ENCODE measurements at regions not wholly inside any gene's neighbourhood (a gene's known extent, or its start where the extent isn't known, plus 50 kb on each side); places are given as distances from the start of the nearest gene placed in this dataset.

DNA sequence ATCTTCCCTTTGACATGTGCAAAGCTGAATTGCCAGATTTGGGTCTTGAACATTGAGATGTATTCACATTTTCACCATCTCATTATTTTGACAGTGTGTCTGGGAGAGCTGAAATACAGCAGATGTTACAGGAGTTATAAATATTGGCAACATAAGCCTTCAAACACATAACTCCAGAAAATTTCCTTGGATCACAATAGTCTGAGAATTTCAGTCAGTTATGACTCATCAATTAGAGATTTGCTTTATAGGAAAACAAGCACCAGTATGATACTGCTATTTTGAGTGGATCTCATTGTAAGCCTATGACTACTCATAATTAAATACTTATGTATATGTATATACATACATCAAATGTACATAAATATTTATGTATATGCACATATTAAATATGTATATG lies 1171.8 kb downstream of the AMY1C start:
- CTCF ChIA-PET = no interaction called here
- no TSS peak for BruUV-seq (replicated peaks)

GRCh38 chr1:104923075-104923474 lies 1173.4 kb downstream of the AMY1C start:
- H3K36me3 ChIP-seq (ENCODE audit: control insufficient read depth, insufficient read depth, low read length) = no peaks in the 10 kb centered on the region
- H3K4me3 ChIP-seq (ENCODE audit: low read depth, low read length) = no peak overlapping the region
- intact Hi-C loops (cut with micrococcal nuclease; ENCODE audit: unreplicated experiment) = no loop called here
- H3K9me3 ChIP-seq = no peaks in the 10 kb centered on the region
- no peaks in the 10 kb centered on the region for H3K27me3 ChIP-seq (replicated peaks; ENCODE audit: control insufficient read depth, insufficient read depth, low read length)
- POLR2A ChIA-PET = no interaction called here
- BruUV-seq (replicated peaks) = no TSS peak
- Mint-ChIP-seq H3K36me3 (ENCODE audit: insufficient read depth, unreplicated experiment) (no peaks in the 10 kb centered on the region), H3K4me1 (ENCODE audit: low read depth, unreplicated experiment) (no peaks in the 10 kb centered on the region), H3K4me3 (ENCODE audit: unreplicated experiment) (no peak overlapping the region), H3K27me3 (ENCODE audit: insufficient read depth, unreplicated experiment) (no peaks in the 10 kb centered on the region), H3K27ac (ENCODE audit: unreplicated experiment) (no peak overlapping the region), H3K9me3 (ENCODE audit: unreplicated experiment) (no peaks in the 10 kb centered on the region)
- CTCF ChIA-PET = no interaction called here
- TF ChIP-seq, protein P1, sequence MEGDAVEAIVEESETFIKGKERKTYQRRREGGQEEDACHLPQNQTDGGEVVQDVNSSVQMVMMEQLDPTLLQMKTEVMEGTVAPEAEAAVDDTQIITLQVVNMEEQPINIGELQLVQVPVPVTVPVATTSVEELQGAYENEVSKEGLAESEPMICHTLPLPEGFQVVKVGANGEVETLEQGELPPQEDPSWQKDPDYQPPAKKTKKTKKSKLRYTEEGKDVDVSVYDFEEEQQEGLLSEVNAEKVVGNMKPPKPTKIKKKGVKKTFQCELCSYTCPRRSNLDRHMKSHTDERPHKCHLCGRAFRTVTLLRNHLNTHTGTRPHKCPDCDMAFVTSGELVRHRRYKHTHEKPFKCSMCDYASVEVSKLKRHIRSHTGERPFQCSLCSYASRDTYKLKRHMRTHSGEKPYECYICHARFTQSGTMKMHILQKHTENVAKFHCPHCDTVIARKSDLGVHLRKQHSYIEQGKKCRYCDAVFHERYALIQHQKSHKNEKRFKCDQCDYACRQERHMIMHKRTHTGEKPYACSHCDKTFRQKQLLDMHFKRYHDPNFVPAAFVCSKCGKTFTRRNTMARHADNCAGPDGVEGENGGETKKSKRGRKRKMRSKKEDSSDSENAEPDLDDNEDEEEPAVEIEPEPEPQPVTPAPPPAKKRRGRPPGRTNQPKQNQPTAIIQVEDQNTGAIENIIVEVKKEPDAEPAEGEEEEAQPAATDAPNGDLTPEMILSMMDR (IDR thresholded peaks at IDR 0.05; ENCODE audit: insufficient read depth in 1 of 2, low read depth in 1 of 2, low read length in 1 of 2, severe bottlenecking in 1 of 2, unreplicated experiment in 1 of 2) = no peak
- H3K4me1 ChIP-seq = no peaks in the 10 kb centered on the region
- no peak for DNase-seq

More for the DNA sequence above, 1171.8 kb downstream of the AMY1C start:
- DNase-seq = no peak
- Histone ChIP-seq H3K27me3 (replicated peaks; ENCODE audit: control insufficient read depth, insufficient read depth, low read length) (no peaks in the 10 kb centered on the region), H3K4me3 (ENCODE audit: low read depth, low read length) (no peak overlapping the region), H3K36me3 (ENCODE audit: control insufficient read depth, insufficient read depth, low read length) (no peaks in the 10 kb centered on the region), H3K4me1 (no peaks in the 10 kb centered on the region), H3K9me3 (no peaks in the 10 kb centered on the region)
- intact Hi-C loops (cut with micrococcal nuclease; ENCODE audit: unreplicated experiment) = no loop called here
- TF ChIP-seq, protein P1 (IDR thresholded peaks at IDR 0.05; ENCODE audit: insufficient read depth in 1 of 2, low read depth in 1 of 2, low read length in 1 of 2, severe bottlenecking in 1 of 2, unreplicated experiment in 1 of 2) = no peak
- Mint-ChIP-seq H3K36me3 (ENCODE audit: insufficient read depth, unreplicated experiment) (no peaks in the 10 kb centered on the region), H3K27ac (ENCODE audit: unreplicated experiment) (no peak overlapping the region), H3K9me3 (ENCODE audit: unreplicated experiment) (no peaks in the 10 kb centered on the region), H3K27me3 (ENCODE audit: insufficient read depth, unreplicated experiment) (no peaks in the 10 kb centered on the region), H3K4me1 (ENCODE audit: low read depth, unreplicated experiment) (no peaks in the 10 kb centered on the region), H3K4me3 (ENCODE audit: unreplicated experiment) (no peak overlapping the region)
- POLR2A ChIA-PET = no interaction called here

DNA sequence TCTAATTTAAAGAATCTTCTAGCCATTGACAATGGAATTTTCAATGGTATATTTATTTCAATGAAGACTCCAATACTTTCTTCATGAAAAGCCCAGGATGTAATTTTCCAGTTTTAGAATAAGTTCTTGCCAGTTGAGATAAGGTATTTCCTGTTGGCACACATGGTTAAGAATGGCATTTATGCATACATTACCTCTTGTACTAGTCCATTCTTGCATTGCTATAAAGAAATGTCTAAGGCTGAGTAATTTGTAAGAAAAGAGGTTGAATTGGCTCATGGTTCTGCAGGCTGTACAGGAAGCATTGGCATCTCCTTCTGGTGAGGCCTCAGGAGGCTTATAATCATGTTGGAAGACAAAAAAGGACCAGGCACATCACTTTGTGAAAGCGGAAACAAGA lies 1179.6 kb downstream of the AMY1C start:
- no peaks in the 10 kb centered on the region for H3K36me3 ChIP-seq (ENCODE audit: control insufficient read depth, insufficient read depth, low read length)
- no peak overlapping the region for H3K4me3 Mint-ChIP-seq (ENCODE audit: unreplicated experiment)
- no peaks in the 10 kb centered on the region for H3K9me3 ChIP-seq
- H3K9me3 Mint-ChIP-seq (ENCODE audit: unreplicated experiment) = no peaks in the 10 kb centered on the region
- no TSS peak for BruUV-seq (replicated peaks)
- H3K27ac Mint-ChIP-seq (ENCODE audit: unreplicated experiment) = no peak overlapping the region
- TF ChIP-seq, protein P1 (IDR thresholded peaks at IDR 0.05; ENCODE audit: insufficient read depth in 1 of 2, low read depth in 1 of 2, low read length in 1 of 2, severe bottlenecking in 1 of 2, unreplicated experiment in 1 of 2) = no peak
- no peak for DNase-seq
- H3K36me3 Mint-ChIP-seq (ENCODE audit: insufficient read depth, unreplicated experiment) = no peaks in the 10 kb centered on the region
- H3K27me3 Mint-ChIP-seq (ENCODE audit: insufficient read depth, unreplicated experiment) = no peaks in the 10 kb centered on the region
- CTCF ChIA-PET = no interaction called here
- no peaks in the 10 kb centered on the region for H3K4me1 Mint-ChIP-seq (ENCODE audit: low read depth, unreplicated experiment)
- no peaks in the 10 kb centered on the region for H3K27me3 ChIP-seq (replicated peaks; ENCODE audit: control insufficient read depth, insufficient read depth, low read length)
- POLR2A ChIA-PET = no interaction called here
- H3K4me1 ChIP-seq = no peaks in the 10 kb centered on the region
- intact Hi-C loops (cut with micrococcal nuclease; ENCODE audit: unreplicated experiment) = no loop called here
- H3K4me3 ChIP-seq (ENCODE audit: low read depth, low read length) = no peak overlapping the region
